ENCODE measurements at regions not wholly inside any gene's neighbourhood (a gene's known extent, or its start where the extent isn't known, plus 50 kb on each side); places are given as distances from the start of the nearest gene placed in this dataset.

DNA sequence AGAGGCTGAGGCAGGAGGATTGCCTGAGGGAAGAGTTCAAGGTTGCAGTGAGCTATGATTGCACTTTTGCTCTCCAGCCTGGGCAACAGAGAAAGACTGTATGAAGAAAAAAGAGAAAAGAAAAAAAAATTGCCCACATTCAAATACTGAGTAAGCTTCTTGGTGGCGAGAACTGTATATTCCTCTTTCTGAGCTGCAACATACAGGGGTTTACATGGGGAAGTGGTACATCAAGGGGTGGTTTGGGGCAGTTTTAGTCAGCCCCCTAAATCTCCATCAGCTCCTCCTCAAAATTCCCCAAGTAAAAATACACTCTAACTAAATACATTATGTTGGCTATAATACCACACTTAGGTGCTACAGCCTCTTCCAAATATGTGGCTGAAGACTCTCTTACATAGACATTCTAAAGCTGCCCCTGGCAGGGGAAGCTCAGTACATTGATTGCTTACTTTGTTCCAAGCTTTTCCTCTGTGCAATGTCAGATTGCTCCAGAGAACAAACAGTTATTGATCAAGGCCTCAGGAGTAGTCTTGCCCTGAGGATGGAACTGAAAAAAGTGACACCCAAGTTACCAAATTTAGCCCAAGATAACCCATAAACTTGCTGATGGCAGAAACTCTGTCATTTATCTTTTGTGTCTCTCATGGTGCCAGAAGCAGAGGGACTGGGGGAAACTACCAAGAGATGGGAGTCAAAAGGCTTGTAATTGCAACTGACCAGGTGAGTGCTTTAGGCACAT is 107.4 kb upstream of the RIPOR2 start:
- Histone ChIP-seq H3K36me3 (ENCODE audit: low read depth) (no peaks in the 10 kb centered on the region), H3K9me3 (no peaks in the 10 kb centered on the region), H3K4me1 (ENCODE audit: low read depth) (no peaks in the 10 kb centered on the region), H3K4me3 (no peak overlapping the region)
- TF ChIP-seq, protein P1, sequence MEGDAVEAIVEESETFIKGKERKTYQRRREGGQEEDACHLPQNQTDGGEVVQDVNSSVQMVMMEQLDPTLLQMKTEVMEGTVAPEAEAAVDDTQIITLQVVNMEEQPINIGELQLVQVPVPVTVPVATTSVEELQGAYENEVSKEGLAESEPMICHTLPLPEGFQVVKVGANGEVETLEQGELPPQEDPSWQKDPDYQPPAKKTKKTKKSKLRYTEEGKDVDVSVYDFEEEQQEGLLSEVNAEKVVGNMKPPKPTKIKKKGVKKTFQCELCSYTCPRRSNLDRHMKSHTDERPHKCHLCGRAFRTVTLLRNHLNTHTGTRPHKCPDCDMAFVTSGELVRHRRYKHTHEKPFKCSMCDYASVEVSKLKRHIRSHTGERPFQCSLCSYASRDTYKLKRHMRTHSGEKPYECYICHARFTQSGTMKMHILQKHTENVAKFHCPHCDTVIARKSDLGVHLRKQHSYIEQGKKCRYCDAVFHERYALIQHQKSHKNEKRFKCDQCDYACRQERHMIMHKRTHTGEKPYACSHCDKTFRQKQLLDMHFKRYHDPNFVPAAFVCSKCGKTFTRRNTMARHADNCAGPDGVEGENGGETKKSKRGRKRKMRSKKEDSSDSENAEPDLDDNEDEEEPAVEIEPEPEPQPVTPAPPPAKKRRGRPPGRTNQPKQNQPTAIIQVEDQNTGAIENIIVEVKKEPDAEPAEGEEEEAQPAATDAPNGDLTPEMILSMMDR (IDR thresholded peaks at IDR 0.05) = no peak
- intact Hi-C loops (cut with DNase I, micrococcal nuclease) = no loop called here
- ATAC-seq = no peak
- DNase-seq = no peak

DNA sequence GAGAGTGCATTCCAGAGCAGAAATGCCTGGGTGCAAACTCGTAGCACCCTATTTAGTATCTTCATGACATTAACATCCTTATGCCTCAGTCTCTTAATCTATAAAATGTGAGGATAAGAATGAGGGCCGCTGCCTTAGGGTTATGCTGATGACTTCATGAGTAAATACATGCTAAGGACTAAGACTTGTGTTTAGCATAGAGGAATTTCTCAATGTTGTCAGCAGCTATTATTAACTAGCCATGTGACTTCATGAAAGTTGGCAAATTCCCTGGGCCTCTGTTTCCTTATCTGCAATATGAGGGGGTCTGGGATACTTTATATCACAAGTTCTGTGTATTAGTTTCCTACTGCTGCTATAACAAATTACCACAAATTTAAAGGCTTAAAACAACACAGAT is 108.1 kb upstream of the RIPOR2 start:
- H3K4me1 ChIP-seq (ENCODE audit: low read depth) = no peaks in the 10 kb centered on the region
- DNase-seq (no peak), ATAC-seq (no peak)
- intact Hi-C loops (cut with DNase I, micrococcal nuclease) = no loop called here
- H3K9me3 ChIP-seq = no peaks in the 10 kb centered on the region
- H3K4me3 ChIP-seq = no peak overlapping the region
- TF ChIP-seq, protein P1 (IDR thresholded peaks at IDR 0.05) = no peak
- no peaks in the 10 kb centered on the region for H3K36me3 ChIP-seq (ENCODE audit: low read depth)

DNA sequence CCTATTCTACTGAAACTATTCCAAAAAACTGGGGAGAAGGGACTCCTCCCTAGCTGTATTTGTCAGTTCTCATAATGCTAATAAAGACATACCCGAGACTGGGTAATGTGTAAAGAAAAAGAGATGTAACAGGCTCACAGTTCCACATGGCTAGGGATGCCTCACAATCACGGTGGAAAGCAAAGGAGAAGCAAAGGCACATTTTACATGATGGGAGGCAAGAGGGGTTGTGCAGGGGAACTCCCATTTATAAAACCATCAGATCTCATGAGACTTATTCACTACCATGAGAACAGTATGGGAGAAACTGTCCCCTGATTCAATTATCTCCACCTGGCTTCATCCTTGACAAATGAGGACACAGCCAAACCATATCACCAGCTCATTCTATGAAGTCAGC is 111.2 kb upstream of the RIPOR2 start:
- intact Hi-C loops (cut with DNase I, micrococcal nuclease) = no loop called here
- DNase-seq = no peak

DNA sequence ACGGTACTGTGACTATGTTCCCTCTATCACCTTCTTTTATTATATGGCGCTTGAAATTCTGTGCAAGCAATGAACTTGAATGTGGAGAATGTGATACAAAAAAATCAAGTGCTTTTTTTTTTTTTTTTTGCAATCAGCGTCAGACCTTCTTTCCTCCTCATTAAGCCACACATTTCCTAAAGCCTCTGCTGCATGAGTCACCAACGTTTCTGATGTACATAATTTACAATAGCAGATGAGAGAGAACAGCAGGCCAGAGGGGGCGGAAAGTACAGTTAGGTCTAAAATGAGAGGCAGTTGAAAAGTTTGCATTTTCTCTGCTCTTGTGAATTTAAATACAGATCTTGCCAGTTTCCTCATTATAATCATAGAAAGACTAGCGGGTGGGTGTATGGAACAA is 114.6 kb upstream of the RIPOR2 start:
- ATAC-seq = peak; percentile 80
- intact Hi-C loops (cut with DNase I, micrococcal nuclease) = no loop called here
- TF ChIP-seq, protein P1 (IDR thresholded peaks at IDR 0.05) = no peak
- H3K4me3 ChIP-seq = no peak overlapping the region
- no peaks in the 10 kb centered on the region for H3K9me3 ChIP-seq
- peak in 1 of 3 donors; percentile 26 for DNase-seq
- H3K36me3 ChIP-seq (ENCODE audit: low read depth) = no peaks in the 10 kb centered on the region
- peaks cover 6% of the 10 kb centered on the region for H3K4me1 ChIP-seq (ENCODE audit: low read depth)

More for the DNA sequence above, 111.2 kb upstream of the RIPOR2 start:
- Histone ChIP-seq H3K4me3 (no peak overlapping the region), H3K4me1 (ENCODE audit: low read depth) (peaks cover 6% of the 10 kb centered on the region), H3K9me3 (no peaks in the 10 kb centered on the region), H3K36me3 (ENCODE audit: low read depth) (no peaks in the 10 kb centered on the region)
- ATAC-seq = no peak
- TF ChIP-seq, protein P1 (IDR thresholded peaks at IDR 0.05) = no peak

DNA sequence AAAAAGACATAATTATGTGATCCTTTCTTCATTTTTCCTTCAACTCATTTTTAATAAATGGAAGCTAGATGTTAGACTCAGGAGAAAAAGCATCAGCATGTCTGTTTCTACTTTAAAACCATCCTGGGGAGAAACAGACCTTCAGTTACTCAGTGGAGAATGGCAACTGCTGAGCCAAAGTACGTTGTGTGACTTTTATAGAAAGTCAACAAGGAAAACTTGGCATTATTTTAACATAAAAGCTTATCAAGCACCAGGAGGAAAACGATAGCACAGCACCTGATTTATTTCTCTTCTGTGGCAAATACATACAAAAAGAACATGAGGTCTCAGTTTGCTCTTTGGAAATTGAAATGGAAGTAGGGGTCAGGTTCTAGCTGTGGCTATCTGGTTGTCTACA is 115.3 kb upstream of the RIPOR2 start:
- DNase-seq (no peak), ATAC-seq (peak; percentile 45)
- no peaks in the 10 kb centered on the region for H3K9me3 ChIP-seq
- H3K4me3 ChIP-seq = no peak overlapping the region
- TF ChIP-seq, protein P1 (IDR thresholded peaks at IDR 0.05) = no peak
- H3K36me3 ChIP-seq (ENCODE audit: low read depth) = no peaks in the 10 kb centered on the region
- intact Hi-C loops (cut with DNase I, micrococcal nuclease) = no loop called here
- peaks cover 6% of the 10 kb centered on the region for H3K4me1 ChIP-seq (ENCODE audit: low read depth)

Measured in mucosa of descending colon (tissue), 3 donors.